HCT116 (cell line): ENCODE measurements at regions not wholly inside any gene's neighbourhood (a gene's known extent, or its start where the extent isn't known, plus 50 kb on each side); places are given as distances from the start of the nearest gene placed in this dataset.

Source experiments
- ATAC-seq: fragments of 200-7000 bp; cut with Tn5 transposase; 2 replicates; pipeline ENCODE4 v1.9.1; 2020; ENCODE audit warnings: mild to moderate bottlenecking, moderate library complexity
- BruUV-seq: library from RNA; stranded (reverse); fragments of 400-500 nt; replicated peaks from 2 replicates; lab custom pipeline; 2021; lab: Mats Ljungman, UMichigan
- CTCF ChIA-PET: fragments of 300-600 bp; sonication (Branson Sonifier 250); formaldehyde crosslinking; loops from one replicate; lab custom pipeline; 2021; ENCODE audit warnings: antibody characterized with exemption; lab: Charles Lee
- POLR2A ChIA-PET: fragments of 300-600, 350-600 bp; sonication (Branson Sonifier 250); formaldehyde crosslinking; loops from one replicate; lab custom pipeline; 2021; ENCODE audit warnings: antibody characterized with exemption; lab: Charles Lee
- RAD21 ChIA-PET, 2 experiments: fragments of 300-600 bp; sonication (Branson Sonifier 250); formaldehyde crosslinking; loops; one replicate each; lab custom pipeline; 2023; ENCODE audit warnings: low total read pairs in 2 of 2; ENCODE audit not compliant: uncharacterized antibody in 2 of 2, unreplicated experiment in 2 of 2, low non-redundant PET in 1 of 2; lab: Charles Lee
- DNase-seq: peaks from one replicate; pipeline ENCODE4 v3.0.0-alpha.2; 2010; ENCODE audit warnings: low read depth, low spot score
- H2AFZ ChIP-seq: fragments of 200-600 bp; shearing (Covaris generic), sonication (generic); 2 replicates; pipeline ENCODE4 v1.6.1; 2017; ENCODE audit warnings: low read depth, mixed run types, mixed read lengths, antibody characterized with exemption, low read length; ENCODE audit not compliant: poor library complexity, severe bottlenecking
- H3K27ac ChIP-seq: 2 replicates; pipeline ENCODE4 v1.5.1; 2012; ENCODE audit warnings: low read depth, low read length
- H3K27me3 ChIP-seq: fragments of 200-600 bp; sonication (generic); 2 replicates; pipeline ENCODE4 v1.6.1; 2016; ENCODE audit warnings: mixed run types, low read length, mixed read lengths; ENCODE audit not compliant: insufficient read depth
- H3K36me3 ChIP-seq, 2 experiments: fragments of 200-500 bp in 1 of 2; fragments of 200-600 bp in 1 of 2; sonication (Bioruptor generic) in 1 of 2; sonication (generic) in 1 of 2; 2 replicates each; pipeline versions ENCODE4 v1.5.1 to v1.6.1; 2014 to 2016; ENCODE audit warnings: low read length in 2 of 2, inconsistent platforms in 1 of 2, mixed read lengths in 1 of 2, mixed run types in 1 of 2; ENCODE audit not compliant: insufficient read depth in 2 of 2, control insufficient read depth in 1 of 2
- H3K4me1 ChIP-seq, 2 experiments: fragments of 200-600 bp in 1 of 2; sonication (generic) in 1 of 2; 2 replicates each; pipeline versions ENCODE4 v1.5.1 to v1.6.1; 2012 to 2017; ENCODE audit warnings: low read length in 2 of 2, inconsistent platforms in 1 of 2, mild to moderate bottlenecking in 1 of 2, mixed read lengths in 1 of 2, mixed run types in 1 of 2, moderate library complexity in 1 of 2; ENCODE audit not compliant: insufficient read depth in 2 of 2, control insufficient read depth in 1 of 2
- H3K4me2 ChIP-seq: fragments of 200-600 bp; sonication (generic); 2 replicates; pipeline ENCODE4 v1.6.1; 2017; ENCODE audit warnings: mixed run types, low read length, mixed read lengths
- H3K4me3 ChIP-seq, 2 experiments: fragments of 200-600 bp in 1 of 2; sonication (generic) in 1 of 2; replicated peaks in 1 of 2; 2 replicates each; pipeline ENCODE4 v1.5.1; 2011 to 2016; ENCODE audit warnings: low read length in 2 of 2, control low read depth in 1 of 2, low read depth in 1 of 2, mild to moderate bottlenecking in 1 of 2, mixed read lengths in 1 of 2, mixed run types in 1 of 2
- H3K79me2 ChIP-seq: fragments of 200-600 bp; sonication (generic); 2 replicates; pipeline ENCODE4 v1.6.1; 2017; ENCODE audit warnings: mild to moderate bottlenecking, mixed run types, low read length, moderate library complexity, mixed read lengths; ENCODE audit not compliant: insufficient read depth
- H3K9ac ChIP-seq: fragments of 200-600 bp; sonication (generic); 2 replicates; pipeline ENCODE4 v1.6.1; 2016; ENCODE audit warnings: low read length, mixed read lengths
- H3K9me2 ChIP-seq: fragments of 200-600 bp; sonication (generic), shearing (Covaris generic); 2 replicates; pipeline ENCODE4 v1.6.1; 2017; ENCODE audit warnings: mixed run types, mild to moderate bottlenecking, moderate library complexity; ENCODE audit not compliant: insufficient read depth
- H3K9me3 ChIP-seq, 2 experiments: fragments of 200-500 bp in 1 of 2; fragments of 200-600 bp in 1 of 2; sonication (Bioruptor generic) in 1 of 2; sonication (generic) in 1 of 2; 2 replicates each; pipeline ENCODE4 v1.6.1; 2014 to 2017; ENCODE audit warnings: low read length in 2 of 2, mixed read lengths in 2 of 2, inconsistent platforms in 1 of 2, low read depth in 1 of 2, mild to moderate bottlenecking in 1 of 2, mixed run types in 1 of 2, moderate library complexity in 1 of 2; ENCODE audit not compliant: control insufficient read depth in 1 of 2, insufficient read depth in 1 of 2
- H4K20me1 ChIP-seq: fragments of 200-600 bp; sonication (generic), shearing (Covaris generic); 2 replicates; pipeline ENCODE4 v1.6.1; 2017; ENCODE audit warnings: mixed run types, mild to moderate bottlenecking, moderate library complexity; ENCODE audit not compliant: insufficient read depth
- CBX3 ChIP-seq: IDR thresholded peaks from 2 replicates; pipeline ENCODE4 v1.6.1; 2012; ENCODE audit warnings: low read depth
- CEBPB ChIP-seq: IDR thresholded peaks from 2 replicates; pipeline ENCODE4 v1.6.1; 2012; ENCODE audit warnings: low read depth
- EGR1 ChIP-seq: IDR thresholded peaks from 2 replicates; pipeline ENCODE4 v1.6.1; 2012; ENCODE audit warnings: low read depth
- EZH2 ChIP-seq: fragments of 200-600 bp; sonication (generic); IDR thresholded peaks from 2 replicates; pipeline ENCODE4 v1.6.1; 2017; ENCODE audit warnings: antibody characterized with exemption, mixed run types
- EZH2phosphoT487 ChIP-seq: fragments of 200-600 bp; IDR thresholded peaks from 2 replicates; pipeline ENCODE4 v1.6.1; 2018; ENCODE audit warnings: antibody characterized with exemption, borderline replicate concordance
- JUND ChIP-seq: IDR thresholded peaks from 2 replicates; pipeline ENCODE4 v1.6.1; 2012
- MAX ChIP-seq: IDR thresholded peaks from 2 replicates; pipeline ENCODE4 v1.6.1; 2012
- POLR2A ChIP-seq: IDR thresholded peaks from 2 replicates; pipeline ENCODE4 v1.7.0; 2011; ENCODE audit warnings: borderline replicate concordance; ENCODE audit not compliant: insufficient read depth, insufficient read length; ENCODE audit errors: extremely low read depth
- RAD21 ChIP-seq: IDR thresholded peaks from 2 replicates; pipeline ENCODE4 v1.6.1; 2012; ENCODE audit warnings: low read depth, mild to moderate bottlenecking
- SP1 ChIP-seq: IDR thresholded peaks from 2 replicates; pipeline ENCODE4 v1.6.1; 2012; ENCODE audit warnings: low read depth
- SRF ChIP-seq: IDR thresholded peaks from 2 replicates; pipeline ENCODE4 v1.6.1; 2012; ENCODE audit warnings: low read depth
- YY1 ChIP-seq: IDR thresholded peaks from 2 replicates; pipeline ENCODE4 v1.6.1; 2011; ENCODE audit warnings: low read length, low read depth, moderate library complexity, mild to moderate bottlenecking; ENCODE audit not compliant: insufficient replicate concordance; ENCODE audit errors: extremely low read depth
- ZNF274 ChIP-seq: fragments of 200-500 bp; sonication (Bioruptor generic); IDR thresholded peaks from 2 replicates; pipeline ENCODE4 v1.6.1; 2014; ENCODE audit warnings: mild to moderate bottlenecking, low read depth, low read length, inconsistent platforms
- intact Hi-C: fragments of 100-400 bp; cut with micrococcal nuclease; formaldehyde crosslinking; loops from 2 replicates; pipeline ENCODE4 v1.10.0; 2022
- TF ChIP-seq, protein P1 (sequence below): IDR thresholded peaks from 2 replicates; pipeline ENCODE4 v1.6.1; 2012
- TF ChIP-seq, protein P2 (sequence below): IDR thresholded peaks from 2 replicates; pipeline ENCODE4 v1.6.1; 2011; ENCODE audit warnings: mild to moderate bottlenecking, low read length, moderate library complexity; ENCODE audit not compliant: insufficient replicate concordance; ENCODE audit errors: extremely low read depth
- TF ChIP-seq, protein P3 (sequence below): IDR thresholded peaks from 2 replicates; pipeline ENCODE4 v1.6.1; 2012; ENCODE audit warnings: low read depth

- H3K4me1 ChIP-seq, result no peaks in the 10 kb centered on the region
- no TSS peak for BruUV-seq
- DNase-seq (no peak), ATAC-seq (no peak)
- no peak overlapping the region for H3K4me2 ChIP-seq
- no peaks in the 10 kb centered on the region for H4K20me1 ChIP-seq
- no peak overlapping the region for H3K9ac ChIP-seq
- POLR2A ChIA-PET, result no interaction called here
- H2AFZ ChIP-seq, result no peak overlapping the region
- no peaks in the 10 kb centered on the region for H3K36me3 ChIP-seq
- H3K27me3 ChIP-seq, result no peaks in the 10 kb centered on the region
- H3K27ac ChIP-seq, result no peak overlapping the region
- no peaks in the 10 kb centered on the region for H3K79me2 ChIP-seq
- no peaks in the 10 kb centered on the region for H3K9me2 ChIP-seq
- H3K4me3 ChIP-seq, result no peak overlapping the region
- no peak for TF ChIP-seq RAD21
- no peak for TF ChIP-seq EGR1
- intact Hi-C loops, result no loop called here
- RAD21 ChIA-PET, result no interaction called here
- CTCF ChIA-PET, result no interaction called here
- H3K9me3 ChIP-seq, result no peaks in the 10 kb centered on the region
These were observed 70.3 kb downstream of the MBD3L1 start for GRCh38 chr19:8902520-8902919.

GRCh38 chr19:8904597-8904996 is 72.4 kb downstream of the MBD3L1 start:
- H3K79me2 ChIP-seq, result no peaks in the 10 kb centered on the region
- CTCF ChIA-PET, result no interaction called here
- RAD21 ChIA-PET, result no interaction called here
- H2AFZ ChIP-seq, result no peak overlapping the region
- DNase-seq (no peak), ATAC-seq (no peak)
- intact Hi-C loops, result no loop called here
- H3K4me1 ChIP-seq, result no peaks in the 10 kb centered on the region
- TF ChIP-seq, protein P1, sequence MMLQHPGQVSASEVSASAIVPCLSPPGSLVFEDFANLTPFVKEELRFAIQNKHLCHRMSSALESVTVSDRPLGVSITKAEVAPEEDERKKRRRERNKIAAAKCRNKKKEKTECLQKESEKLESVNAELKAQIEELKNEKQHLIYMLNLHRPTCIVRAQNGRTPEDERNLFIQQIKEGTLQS, result no peak
- TF ChIP-seq, protein P2, sequence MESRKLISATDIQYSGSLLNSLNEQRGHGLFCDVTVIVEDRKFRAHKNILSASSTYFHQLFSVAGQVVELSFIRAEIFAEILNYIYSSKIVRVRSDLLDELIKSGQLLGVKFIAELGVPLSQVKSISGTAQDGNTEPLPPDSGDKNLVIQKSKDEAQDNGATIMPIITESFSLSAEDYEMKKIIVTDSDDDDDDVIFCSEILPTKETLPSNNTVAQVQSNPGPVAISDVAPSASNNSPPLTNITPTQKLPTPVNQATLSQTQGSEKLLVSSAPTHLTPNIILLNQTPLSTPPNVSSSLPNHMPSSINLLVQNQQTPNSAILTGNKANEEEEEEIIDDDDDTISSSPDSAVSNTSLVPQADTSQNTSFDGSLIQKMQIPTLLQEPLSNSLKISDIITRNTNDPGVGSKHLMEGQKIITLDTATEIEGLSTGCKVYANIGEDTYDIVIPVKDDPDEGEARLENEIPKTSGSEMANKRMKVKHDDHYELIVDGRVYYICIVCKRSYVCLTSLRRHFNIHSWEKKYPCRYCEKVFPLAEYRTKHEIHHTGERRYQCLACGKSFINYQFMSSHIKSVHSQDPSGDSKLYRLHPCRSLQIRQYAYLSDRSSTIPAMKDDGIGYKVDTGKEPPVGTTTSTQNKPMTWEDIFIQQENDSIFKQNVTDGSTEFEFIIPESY, result no peak
- TF ChIP-seq MAX (no peak), CBX3 (no peak), EZH2phosphoT487 (no peak), SRF (no peak), EZH2 (no peak), SP1 (no peak), JUND (no peak), POLR2A (no peak), YY1 (no peak), CEBPB (no peak), ZNF274 (no peak), RAD21 (no peak)
- TF ChIP-seq, protein P3, sequence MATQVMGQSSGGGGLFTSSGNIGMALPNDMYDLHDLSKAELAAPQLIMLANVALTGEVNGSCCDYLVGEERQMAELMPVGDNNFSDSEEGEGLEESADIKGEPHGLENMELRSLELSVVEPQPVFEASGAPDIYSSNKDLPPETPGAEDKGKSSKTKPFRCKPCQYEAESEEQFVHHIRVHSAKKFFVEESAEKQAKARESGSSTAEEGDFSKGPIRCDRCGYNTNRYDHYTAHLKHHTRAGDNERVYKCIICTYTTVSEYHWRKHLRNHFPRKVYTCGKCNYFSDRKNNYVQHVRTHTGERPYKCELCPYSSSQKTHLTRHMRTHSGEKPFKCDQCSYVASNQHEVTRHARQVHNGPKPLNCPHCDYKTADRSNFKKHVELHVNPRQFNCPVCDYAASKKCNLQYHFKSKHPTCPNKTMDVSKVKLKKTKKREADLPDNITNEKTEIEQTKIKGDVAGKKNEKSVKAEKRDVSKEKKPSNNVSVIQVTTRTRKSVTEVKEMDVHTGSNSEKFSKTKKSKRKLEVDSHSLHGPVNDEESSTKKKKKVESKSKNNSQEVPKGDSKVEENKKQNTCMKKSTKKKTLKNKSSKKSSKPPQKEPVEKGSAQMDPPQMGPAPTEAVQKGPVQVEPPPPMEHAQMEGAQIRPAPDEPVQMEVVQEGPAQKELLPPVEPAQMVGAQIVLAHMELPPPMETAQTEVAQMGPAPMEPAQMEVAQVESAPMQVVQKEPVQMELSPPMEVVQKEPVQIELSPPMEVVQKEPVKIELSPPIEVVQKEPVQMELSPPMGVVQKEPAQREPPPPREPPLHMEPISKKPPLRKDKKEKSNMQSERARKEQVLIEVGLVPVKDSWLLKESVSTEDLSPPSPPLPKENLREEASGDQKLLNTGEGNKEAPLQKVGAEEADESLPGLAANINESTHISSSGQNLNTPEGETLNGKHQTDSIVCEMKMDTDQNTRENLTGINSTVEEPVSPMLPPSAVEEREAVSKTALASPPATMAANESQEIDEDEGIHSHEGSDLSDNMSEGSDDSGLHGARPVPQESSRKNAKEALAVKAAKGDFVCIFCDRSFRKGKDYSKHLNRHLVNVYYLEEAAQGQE, result no peak
- H3K9me2 ChIP-seq, result no peaks in the 10 kb centered on the region
- no peaks in the 10 kb centered on the region for H3K36me3 ChIP-seq
- no peaks in the 10 kb centered on the region for H3K27me3 ChIP-seq
- H3K4me3 ChIP-seq, result no peak overlapping the region
- POLR2A ChIA-PET, result no interaction called here
- no peaks in the 10 kb centered on the region for H3K9me3 ChIP-seq
- no peak overlapping the region for H3K9ac ChIP-seq
- no peak overlapping the region for H3K4me2 ChIP-seq
- BruUV-seq, result no TSS peak
- H4K20me1 ChIP-seq, result no peaks in the 10 kb centered on the region
- no peak overlapping the region for H3K27ac ChIP-seq
